GM12892 (cell line): ENCODE measurements at regions not wholly inside any gene's neighbourhood (a gene's known extent, or its start where the extent isn't known, plus 50 kb on each side); places are given as distances from the start of the nearest gene placed in this dataset.

Experiments
- POLR2A ChIP-seq: IDR thresholded peaks from 2 replicates; pipeline ENCODE4 v1.6.1; 2011; ENCODE audit warnings: low read depth, low read length, control low read depth
- POLR2AphosphoS5 ChIP-seq: IDR thresholded peaks from 2 replicates; pipeline ENCODE4 v1.6.1; 2011; ENCODE audit warnings: low read depth, low read length, control low read depth
- TAF1 ChIP-seq: IDR thresholded peaks from 2 replicates; pipeline ENCODE4 v1.6.1; 2011; ENCODE audit warnings: low read depth, mild to moderate bottlenecking, control low read depth, low read length, borderline replicate concordance

GRCh38 chr6:10205120-10205519 lies 209.8 kb downstream of the TFAP2A start:
- TF ChIP-seq POLR2AphosphoS5: no peak
- TF ChIP-seq TAF1: no peak
- TF ChIP-seq POLR2A: no peak
